ENCODE measurements at regions not wholly inside any gene's neighbourhood (a gene's known extent, or its start where the extent isn't known, plus 50 kb on each side); places are given as distances from the start of the nearest gene placed in this dataset.

GRCh38 chr15:62269504-62269903, 104.4 kb upstream of the C2CD4B start:
- H3K4me3 ChIP-seq (ENCODE audit: low read depth, low read length), result no peak overlapping the region
- TF ChIP-seq, protein P1, sequence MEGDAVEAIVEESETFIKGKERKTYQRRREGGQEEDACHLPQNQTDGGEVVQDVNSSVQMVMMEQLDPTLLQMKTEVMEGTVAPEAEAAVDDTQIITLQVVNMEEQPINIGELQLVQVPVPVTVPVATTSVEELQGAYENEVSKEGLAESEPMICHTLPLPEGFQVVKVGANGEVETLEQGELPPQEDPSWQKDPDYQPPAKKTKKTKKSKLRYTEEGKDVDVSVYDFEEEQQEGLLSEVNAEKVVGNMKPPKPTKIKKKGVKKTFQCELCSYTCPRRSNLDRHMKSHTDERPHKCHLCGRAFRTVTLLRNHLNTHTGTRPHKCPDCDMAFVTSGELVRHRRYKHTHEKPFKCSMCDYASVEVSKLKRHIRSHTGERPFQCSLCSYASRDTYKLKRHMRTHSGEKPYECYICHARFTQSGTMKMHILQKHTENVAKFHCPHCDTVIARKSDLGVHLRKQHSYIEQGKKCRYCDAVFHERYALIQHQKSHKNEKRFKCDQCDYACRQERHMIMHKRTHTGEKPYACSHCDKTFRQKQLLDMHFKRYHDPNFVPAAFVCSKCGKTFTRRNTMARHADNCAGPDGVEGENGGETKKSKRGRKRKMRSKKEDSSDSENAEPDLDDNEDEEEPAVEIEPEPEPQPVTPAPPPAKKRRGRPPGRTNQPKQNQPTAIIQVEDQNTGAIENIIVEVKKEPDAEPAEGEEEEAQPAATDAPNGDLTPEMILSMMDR (IDR thresholded peaks at IDR 0.05; ENCODE audit: insufficient read depth, low read depth, low read length, missing control alignments), result no peak
- no peak for DNase-seq (ENCODE audit: low read depth)

GRCh38 chr15:62270216-62270921, 105.3 kb upstream of the C2CD4B start:
- TF ChIP-seq, protein P1 (IDR thresholded peaks at IDR 0.05; ENCODE audit: insufficient read depth, low read depth, low read length, missing control alignments), result no peak
- no peak overlapping the region for H3K4me3 ChIP-seq (ENCODE audit: low read depth, low read length)
- no peak for DNase-seq (ENCODE audit: low read depth)

DNA sequence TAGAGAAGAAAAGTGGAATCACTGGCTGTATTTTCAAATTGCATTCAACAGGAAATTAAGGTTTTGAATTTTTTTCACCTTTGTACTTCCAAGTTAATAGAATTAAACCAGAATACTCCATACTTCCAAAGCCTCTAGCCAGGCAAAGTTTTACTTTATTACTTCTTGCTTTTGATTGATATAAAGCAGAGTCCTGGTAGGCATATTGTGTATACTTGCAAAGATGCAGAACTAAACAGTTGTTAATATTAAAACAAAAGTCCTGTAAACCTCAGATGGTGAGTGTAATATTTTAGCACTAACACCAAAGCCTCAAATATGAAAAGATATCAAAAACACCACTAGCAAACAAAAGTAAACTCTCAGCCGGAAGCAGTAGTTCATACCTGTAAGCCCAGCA, 107.2 kb upstream of the C2CD4B start:
- TF ChIP-seq, protein P1 (IDR thresholded peaks at IDR 0.05; ENCODE audit: insufficient read depth, low read depth, low read length, missing control alignments), result no peak
- no peak for DNase-seq (ENCODE audit: low read depth)
- H3K4me3 ChIP-seq (ENCODE audit: low read depth, low read length), result no peak overlapping the region

- TF ChIP-seq, protein P1 (IDR thresholded peaks at IDR 0.05; ENCODE audit: insufficient read depth, low read depth, low read length, missing control alignments), result no peak
- no peak overlapping the region for H3K4me3 ChIP-seq (ENCODE audit: low read depth, low read length)
- DNase-seq (ENCODE audit: low read depth), result no peak
Measured at GRCh38 chr15:62275831-62276230, 110.7 kb upstream of the C2CD4B start.

GRCh38 chr15:62277816-62278394, 112.8 kb upstream of the C2CD4B start:
- no peak overlapping the region for H3K4me3 ChIP-seq (ENCODE audit: low read depth, low read length)
- no peak for DNase-seq (ENCODE audit: low read depth)
- TF ChIP-seq, protein P1 (IDR thresholded peaks at IDR 0.05; ENCODE audit: insufficient read depth, low read depth, low read length, missing control alignments), result no peak

GRCh38 chr15:62278534-62278933, 113.4 kb upstream of the C2CD4B start:
- no peak for DNase-seq (ENCODE audit: low read depth)
- TF ChIP-seq, protein P1 (IDR thresholded peaks at IDR 0.05; ENCODE audit: insufficient read depth, low read depth, low read length, missing control alignments), result no peak
- H3K4me3 ChIP-seq (ENCODE audit: low read depth, low read length), result no peak overlapping the region

- no peak overlapping the region for H3K4me3 ChIP-seq (ENCODE audit: low read depth, low read length)
- TF ChIP-seq, protein P1 (IDR thresholded peaks at IDR 0.05; ENCODE audit: insufficient read depth, low read depth, low read length, missing control alignments), result no peak
- DNase-seq (ENCODE audit: low read depth), result no peak
Measured at GRCh38 chr15:62279041-62279440, 114.0 kb upstream of the C2CD4B start.
